NCI-H1105 (cell line): ENCODE measurements at regions not wholly inside any gene's neighbourhood (a gene's known extent, or its start where the extent isn't known, plus 50 kb on each side); places are given as distances from the start of the nearest gene placed in this dataset.
"Not testable (repeated sequence)": the region's sequence is repeated elsewhere in the genome, so short reads cannot be mapped to it uniquely, and the experiment has no call there.

Experiments
- DNase-seq: peaks from one replicate; lab custom pipeline; 2025; lab: John Stamatoyannopoulos, UW

GRCh38 chr13:21913010-21913409, 242.1 kb downstream of the FGF9 start:
- no peak for DNase-seq

DNA sequence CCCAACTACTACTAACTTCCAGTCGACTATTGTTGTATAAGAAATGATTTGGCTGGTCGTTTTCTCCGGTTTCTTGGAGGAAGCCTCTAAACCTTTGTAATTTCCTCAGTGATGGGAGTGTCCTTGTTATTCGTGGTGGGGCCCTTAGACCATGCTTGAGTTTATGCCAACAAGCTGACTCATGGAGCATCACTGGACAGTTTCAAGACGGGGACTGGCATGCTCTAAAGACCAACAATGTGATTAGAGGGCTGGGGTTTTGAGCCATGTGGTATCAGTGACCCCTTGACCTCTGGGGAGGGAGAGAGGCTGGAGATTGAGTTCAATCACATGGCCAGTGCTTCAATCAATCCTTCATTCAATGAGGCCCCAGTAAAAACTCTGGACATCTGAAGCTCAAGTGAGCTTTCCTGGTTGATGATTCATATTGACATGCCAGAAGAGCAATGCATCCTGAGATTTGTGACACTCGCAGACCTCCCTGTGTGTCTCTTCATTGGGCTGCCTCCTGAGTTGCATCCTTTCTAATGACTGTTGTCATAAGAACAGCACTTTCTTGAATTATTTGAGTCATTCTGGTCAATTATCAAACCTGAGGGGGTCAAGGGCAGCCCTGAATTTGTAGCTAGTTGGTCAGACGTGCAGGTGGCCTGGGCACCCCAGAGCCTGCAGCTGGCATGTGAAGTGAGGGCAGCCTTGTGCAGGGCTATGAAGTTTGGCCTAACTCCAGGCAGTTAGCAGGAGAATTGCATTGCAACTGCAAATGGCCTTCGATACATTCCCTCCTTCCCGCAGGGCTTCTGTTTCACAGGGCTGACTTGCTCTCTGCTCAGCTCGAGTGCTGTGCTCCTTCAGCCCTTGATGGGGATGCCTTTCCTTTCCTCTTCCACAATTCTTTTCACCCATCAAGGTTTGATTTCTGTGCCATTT, 246.5 kb downstream of the FGF9 start:
- no peak for DNase-seq

GRCh38 chr13:21920802-21921201, 249.9 kb downstream of the FGF9 start:
- DNase-seq: not testable (repeated sequence)

DNA sequence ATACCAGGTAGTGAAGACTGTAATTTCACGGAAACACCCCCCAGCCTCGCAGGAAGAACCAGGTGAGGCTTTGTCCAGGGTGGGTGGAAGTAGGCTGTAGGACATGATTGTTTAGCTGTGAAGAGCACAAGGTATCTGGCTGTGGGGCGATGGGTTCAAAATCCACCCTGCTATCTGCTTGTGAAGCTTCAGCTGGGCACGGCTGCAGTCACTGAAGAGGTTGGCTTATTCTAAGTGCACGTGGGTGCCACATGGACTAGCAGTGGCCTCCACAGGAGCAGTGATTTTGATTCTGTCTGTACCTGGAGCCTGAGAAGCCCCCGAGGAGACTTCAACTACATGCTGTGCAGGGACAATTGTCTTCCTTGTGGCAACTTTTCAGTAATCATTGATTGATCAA, 254.1 kb downstream of the FGF9 start:
- no peak for DNase-seq

- DNase-seq: no peak
Measured at GRCh38 chr13:21925720-21926119, 254.8 kb downstream of the FGF9 start.

- DNase-seq: no peak
Measured at GRCh38 chr13:21929400-21929799, 258.5 kb downstream of the FGF9 start.

GRCh38 chr13:21930536-21930935, 259.7 kb downstream of the FGF9 start:
- no peak for DNase-seq

DNA sequence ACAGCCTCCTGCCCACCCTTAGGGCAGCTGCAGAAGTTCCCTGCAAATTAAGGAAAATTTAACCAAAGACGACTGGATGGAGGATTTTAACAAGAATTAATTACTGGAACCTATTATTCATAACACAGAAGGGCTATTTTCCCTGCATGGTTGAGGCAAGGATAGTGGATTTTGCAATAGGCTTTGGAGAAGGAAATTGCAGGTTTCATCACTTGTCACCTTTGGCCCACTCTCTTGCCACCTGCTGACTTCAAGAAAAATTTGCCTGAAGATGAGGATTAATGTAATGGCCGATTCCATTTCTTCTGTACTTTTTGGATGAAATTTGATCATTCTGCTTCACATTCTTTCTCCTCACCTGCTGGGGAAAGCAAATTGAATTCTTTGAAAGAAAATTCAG, 261.7 kb downstream of the FGF9 start:
- no peak for DNase-seq

DNA sequence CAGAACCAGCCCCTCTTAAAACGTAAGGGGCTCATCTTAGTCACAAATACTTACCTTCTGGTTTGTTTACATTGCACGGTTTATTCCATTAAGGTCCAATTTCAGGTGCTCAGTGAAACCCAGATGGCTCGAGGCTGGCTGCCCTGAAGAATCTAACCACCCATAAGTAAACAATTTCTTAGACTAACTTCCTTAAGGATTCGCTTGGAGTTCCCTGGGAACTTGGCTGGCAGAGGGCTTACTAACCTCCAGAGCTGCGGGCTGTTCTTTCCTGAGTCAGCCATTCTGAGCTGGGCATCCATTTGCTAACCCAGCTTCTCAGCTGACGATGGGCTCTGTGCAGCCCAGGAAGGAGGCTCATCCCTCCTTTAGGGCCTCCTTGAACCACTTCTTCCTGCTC, 262.1 kb downstream of the FGF9 start:
- no peak for DNase-seq

DNA sequence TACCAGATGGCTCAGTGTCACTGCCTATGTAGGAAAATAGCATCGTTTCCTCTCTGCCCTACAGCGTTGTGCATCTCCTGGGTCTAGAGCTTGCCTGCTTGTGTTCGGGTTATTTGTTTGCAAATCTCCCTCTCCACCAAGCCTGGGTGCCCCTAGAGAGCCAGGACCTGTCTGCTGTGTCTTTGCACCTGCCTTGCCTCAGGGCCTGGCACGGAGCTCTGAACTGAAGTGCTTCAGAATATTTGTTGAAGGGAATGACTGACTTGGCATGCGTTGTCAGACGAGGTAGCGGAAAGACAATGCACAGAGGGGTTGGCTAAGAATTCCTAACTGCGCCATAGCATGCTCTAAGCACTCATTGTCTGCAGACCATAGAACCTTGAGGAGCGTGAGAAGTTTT, 263.4 kb downstream of the FGF9 start:
- peak; percentile 77 for DNase-seq

GRCh38 chr13:21936674-21937073, 265.8 kb downstream of the FGF9 start:
- DNase-seq: no peak

DNA sequence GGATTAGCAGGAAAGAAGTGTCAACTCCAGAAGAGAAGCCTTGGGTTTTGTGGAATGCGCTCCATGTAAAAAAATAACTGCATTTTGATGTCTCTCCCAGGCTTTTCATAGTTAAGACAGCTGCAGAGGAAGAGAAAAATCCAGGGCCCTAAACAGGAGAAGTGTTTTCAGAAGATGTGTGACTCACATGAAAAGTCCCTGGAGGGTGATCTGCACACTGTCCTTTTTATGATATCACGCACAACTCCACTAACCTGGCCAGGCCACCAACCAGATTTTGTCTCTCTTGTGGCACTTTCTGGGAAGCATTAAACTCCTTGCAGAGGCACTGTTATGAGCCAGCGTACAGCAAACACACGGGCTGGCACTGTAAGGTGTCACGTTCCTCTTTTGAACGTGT, 267.3 kb downstream of the FGF9 start:
- no peak for DNase-seq

DNA sequence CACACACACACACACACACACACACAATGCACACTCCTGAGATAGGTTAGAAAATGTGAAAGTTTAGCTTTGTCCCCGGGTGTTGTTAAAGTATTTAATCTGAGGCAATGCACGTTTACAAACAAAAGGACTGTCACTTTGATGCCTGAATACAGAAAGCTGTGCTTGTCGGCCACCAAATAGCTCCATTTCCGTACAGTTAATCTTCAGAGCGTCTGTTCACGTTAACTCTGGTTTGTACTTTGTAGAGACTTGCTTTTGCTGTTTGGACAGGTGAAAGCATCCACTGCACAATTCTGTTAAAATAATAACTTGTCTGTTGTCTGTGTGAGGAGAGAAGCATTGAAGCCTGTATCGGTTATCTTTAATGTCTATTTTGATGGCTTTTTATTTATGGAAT, 267.8 kb downstream of the FGF9 start:
- no peak for DNase-seq

DNA sequence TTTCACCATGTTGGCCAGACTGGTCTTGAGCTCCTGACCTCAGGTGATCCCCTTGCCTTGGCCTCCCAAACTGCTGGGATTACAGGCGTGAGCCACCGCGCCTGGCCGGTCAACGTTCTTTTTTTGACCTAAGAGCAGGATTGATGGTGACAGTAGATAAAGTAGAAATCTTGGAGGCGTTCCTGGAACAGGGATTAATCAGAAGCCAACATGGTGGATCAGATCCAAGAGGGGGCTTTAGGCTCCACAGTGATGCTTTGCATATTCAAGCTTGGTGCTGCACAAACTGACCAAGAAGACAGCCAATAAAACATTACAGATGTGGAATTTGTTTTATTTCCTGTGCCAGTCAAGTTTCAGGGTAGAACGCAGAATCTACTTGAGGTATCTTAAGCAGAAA, 271.2 kb downstream of the FGF9 start:
- no peak for DNase-seq

GRCh38 chr13:21944610-21945009, 273.7 kb downstream of the FGF9 start:
- DNase-seq: no peak

DNA sequence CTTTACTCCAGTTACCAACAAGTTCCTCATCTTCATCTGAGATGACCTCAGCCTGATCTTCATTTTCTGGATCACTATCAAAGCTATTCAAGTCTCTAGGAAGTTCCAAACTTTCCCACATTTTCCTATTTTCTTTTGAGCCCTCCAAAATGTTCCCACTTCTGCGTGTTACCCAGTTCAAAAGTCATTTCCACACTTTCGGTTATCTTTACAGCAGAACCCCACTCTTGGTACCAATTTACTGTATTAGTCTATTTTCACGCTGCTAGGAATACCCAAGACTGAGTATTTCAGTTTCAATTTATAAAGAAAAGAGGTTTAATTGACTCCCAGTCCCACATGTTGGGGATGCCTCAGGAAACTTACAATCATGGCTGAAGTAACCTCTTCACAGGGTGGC, 274.3 kb downstream of the FGF9 start:
- no peak for DNase-seq

DNA sequence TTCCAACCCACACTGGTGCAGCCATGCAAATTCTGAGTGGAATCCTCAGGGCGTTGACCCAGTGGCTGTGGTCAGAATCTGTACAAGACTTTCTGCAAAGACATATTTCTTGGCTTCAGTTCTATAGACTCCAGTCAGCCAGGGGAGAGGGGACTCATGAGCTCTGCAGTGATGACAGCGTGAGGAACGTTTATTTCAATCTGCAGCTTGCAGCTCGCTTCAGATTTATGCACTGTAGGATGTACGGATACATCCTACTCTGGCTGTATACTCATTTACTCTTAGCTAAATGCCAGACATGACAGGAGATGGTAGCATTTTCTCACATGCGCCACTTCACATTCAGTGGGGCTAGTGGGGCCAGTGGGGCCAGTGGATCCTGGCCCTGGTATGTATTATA, 276.1 kb downstream of the FGF9 start:
- no peak for DNase-seq

- DNase-seq: no peak
Measured at GRCh38 chr13:21948769-21949474, 278.0 kb downstream of the FGF9 start.

- no peak for DNase-seq
Measured at GRCh38 chr13:21949818-21950429, 279.1 kb downstream of the FGF9 start.

DNA sequence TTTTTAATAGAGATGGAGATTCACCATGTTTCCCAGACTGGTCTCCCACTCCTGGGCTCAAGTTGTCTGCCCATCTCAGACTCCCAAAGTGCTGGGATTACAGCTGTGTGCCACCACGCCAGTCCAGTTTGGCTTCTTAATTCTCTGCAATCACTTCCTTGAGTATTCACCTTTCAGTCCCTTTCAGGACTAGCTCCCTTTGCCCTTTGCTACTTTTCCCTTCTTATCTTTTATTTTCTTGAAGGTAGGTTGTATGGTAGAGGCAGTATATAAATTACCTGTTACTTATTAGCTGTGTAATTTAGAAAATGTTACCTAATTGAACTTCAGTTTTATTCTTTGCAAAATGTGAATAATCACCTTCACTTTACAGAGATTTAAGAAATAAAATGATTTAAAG, 285.8 kb downstream of the FGF9 start:
- DNase-seq: no peak

- no peak for DNase-seq
Measured at GRCh38 chr13:21957833-21958232, 287.0 kb downstream of the FGF9 start.

DNA sequence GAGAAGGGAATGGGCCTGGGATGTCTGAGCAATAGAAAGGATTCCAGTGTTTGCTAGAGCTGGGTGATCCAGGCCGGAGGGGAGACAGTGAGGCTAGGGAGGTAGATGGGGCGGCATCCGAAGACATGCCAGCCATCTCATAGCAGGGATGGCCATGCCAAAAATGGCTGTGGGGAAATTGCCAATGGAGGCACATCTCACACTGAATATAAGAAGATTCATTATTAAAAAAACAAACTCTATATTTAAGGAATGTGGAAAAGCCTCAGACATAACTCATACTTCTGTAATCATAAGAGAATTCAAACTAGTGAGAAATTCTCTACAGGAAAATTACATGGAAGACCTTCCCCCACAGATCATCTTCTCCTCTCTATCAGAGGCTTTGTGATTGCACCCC, 289.2 kb downstream of the FGF9 start:
- DNase-seq: no peak

DNA sequence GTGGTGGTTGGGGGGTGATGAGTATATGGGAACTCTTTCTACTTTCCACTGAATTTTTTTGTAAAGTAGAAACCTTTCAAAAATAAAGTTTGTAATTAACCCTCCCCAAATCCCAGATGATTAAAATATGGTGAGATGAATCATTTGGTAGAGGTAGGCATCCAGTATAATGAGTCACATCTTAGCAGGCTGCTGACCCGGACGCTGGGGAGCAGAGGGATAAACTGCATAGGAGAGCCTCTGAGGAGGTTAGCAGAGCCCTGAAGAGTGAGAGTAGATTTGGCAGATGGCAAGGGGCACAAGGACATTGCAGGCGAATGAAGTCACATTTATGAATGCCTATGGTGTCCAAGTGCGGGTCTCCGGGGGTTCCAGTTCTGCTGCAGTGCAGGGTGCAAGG, 293.8 kb downstream of the FGF9 start:
- DNase-seq: no peak
